HCT116 (cell line): ENCODE measurements at regions not wholly inside any gene's neighbourhood (a gene's known extent, or its start where the extent isn't known, plus 50 kb on each side); places are given as distances from the start of the nearest gene placed in this dataset.

ENCODE experiments used
- ATAC-seq: fragments of 200-7000 bp; cut with Tn5 transposase; 2 replicates; pipeline ENCODE4 v1.9.1; 2020; ENCODE audit warnings: mild to moderate bottlenecking, moderate library complexity
- BruUV-seq: library from RNA; stranded (reverse); fragments of 400-500 nt; replicated peaks from 2 replicates; lab custom pipeline; 2021; lab: Mats Ljungman, UMichigan
- CTCF ChIA-PET: fragments of 300-600 bp; sonication (Branson Sonifier 250); formaldehyde crosslinking; loops from one replicate; lab custom pipeline; 2021; ENCODE audit warnings: antibody characterized with exemption; lab: Charles Lee
- POLR2A ChIA-PET: fragments of 300-600, 350-600 bp; sonication (Branson Sonifier 250); formaldehyde crosslinking; loops from one replicate; lab custom pipeline; 2021; ENCODE audit warnings: antibody characterized with exemption; lab: Charles Lee
- RAD21 ChIA-PET, 2 experiments: fragments of 300-600 bp; sonication (Branson Sonifier 250); formaldehyde crosslinking; loops; one replicate each; lab custom pipeline; 2023; ENCODE audit warnings: low total read pairs in 2 of 2; ENCODE audit not compliant: uncharacterized antibody in 2 of 2, unreplicated experiment in 2 of 2, low non-redundant PET in 1 of 2; lab: Charles Lee
- DNase-seq: peaks from one replicate; pipeline ENCODE4 v3.0.0-alpha.2; 2010; ENCODE audit warnings: low read depth, low spot score
- H2AFZ ChIP-seq: fragments of 200-600 bp; shearing (Covaris generic), sonication (generic); 2 replicates; pipeline ENCODE4 v1.6.1; 2017; ENCODE audit warnings: low read depth, mixed run types, mixed read lengths, antibody characterized with exemption, low read length; ENCODE audit not compliant: poor library complexity, severe bottlenecking
- H3K27ac ChIP-seq: 2 replicates; pipeline ENCODE4 v1.5.1; 2012; ENCODE audit warnings: low read depth, low read length
- H3K27me3 ChIP-seq: fragments of 200-600 bp; sonication (generic); 2 replicates; pipeline ENCODE4 v1.6.1; 2016; ENCODE audit warnings: mixed run types, low read length, mixed read lengths; ENCODE audit not compliant: insufficient read depth
- H3K36me3 ChIP-seq, 2 experiments: fragments of 200-500 bp in 1 of 2; fragments of 200-600 bp in 1 of 2; sonication (Bioruptor generic) in 1 of 2; sonication (generic) in 1 of 2; 2 replicates each; pipeline versions ENCODE4 v1.5.1 to v1.6.1; 2014 to 2016; ENCODE audit warnings: low read length in 2 of 2, inconsistent platforms in 1 of 2, mixed read lengths in 1 of 2, mixed run types in 1 of 2; ENCODE audit not compliant: insufficient read depth in 2 of 2, control insufficient read depth in 1 of 2
- H3K4me1 ChIP-seq, 2 experiments: fragments of 200-600 bp in 1 of 2; sonication (generic) in 1 of 2; 2 replicates each; pipeline versions ENCODE4 v1.5.1 to v1.6.1; 2012 to 2017; ENCODE audit warnings: low read length in 2 of 2, inconsistent platforms in 1 of 2, mild to moderate bottlenecking in 1 of 2, mixed read lengths in 1 of 2, mixed run types in 1 of 2, moderate library complexity in 1 of 2; ENCODE audit not compliant: insufficient read depth in 2 of 2, control insufficient read depth in 1 of 2
- H3K4me2 ChIP-seq: fragments of 200-600 bp; sonication (generic); 2 replicates; pipeline ENCODE4 v1.6.1; 2017; ENCODE audit warnings: mixed run types, low read length, mixed read lengths
- H3K4me3 ChIP-seq, 2 experiments: fragments of 200-600 bp in 1 of 2; sonication (generic) in 1 of 2; replicated peaks in 1 of 2; 2 replicates each; pipeline ENCODE4 v1.5.1; 2011 to 2016; ENCODE audit warnings: low read length in 2 of 2, control low read depth in 1 of 2, low read depth in 1 of 2, mild to moderate bottlenecking in 1 of 2, mixed read lengths in 1 of 2, mixed run types in 1 of 2
- H3K79me2 ChIP-seq: fragments of 200-600 bp; sonication (generic); 2 replicates; pipeline ENCODE4 v1.6.1; 2017; ENCODE audit warnings: mild to moderate bottlenecking, mixed run types, low read length, moderate library complexity, mixed read lengths; ENCODE audit not compliant: insufficient read depth
- H3K9ac ChIP-seq: fragments of 200-600 bp; sonication (generic); 2 replicates; pipeline ENCODE4 v1.6.1; 2016; ENCODE audit warnings: low read length, mixed read lengths
- H3K9me2 ChIP-seq: fragments of 200-600 bp; sonication (generic), shearing (Covaris generic); 2 replicates; pipeline ENCODE4 v1.6.1; 2017; ENCODE audit warnings: mixed run types, mild to moderate bottlenecking, moderate library complexity; ENCODE audit not compliant: insufficient read depth
- H3K9me3 ChIP-seq, 2 experiments: fragments of 200-500 bp in 1 of 2; fragments of 200-600 bp in 1 of 2; sonication (Bioruptor generic) in 1 of 2; sonication (generic) in 1 of 2; 2 replicates each; pipeline ENCODE4 v1.6.1; 2014 to 2017; ENCODE audit warnings: low read length in 2 of 2, mixed read lengths in 2 of 2, inconsistent platforms in 1 of 2, low read depth in 1 of 2, mild to moderate bottlenecking in 1 of 2, mixed run types in 1 of 2, moderate library complexity in 1 of 2; ENCODE audit not compliant: control insufficient read depth in 1 of 2, insufficient read depth in 1 of 2
- H4K20me1 ChIP-seq: fragments of 200-600 bp; sonication (generic), shearing (Covaris generic); 2 replicates; pipeline ENCODE4 v1.6.1; 2017; ENCODE audit warnings: mixed run types, mild to moderate bottlenecking, moderate library complexity; ENCODE audit not compliant: insufficient read depth
- CBX3 ChIP-seq: IDR thresholded peaks from 2 replicates; pipeline ENCODE4 v1.6.1; 2012; ENCODE audit warnings: low read depth
- CEBPB ChIP-seq: IDR thresholded peaks from 2 replicates; pipeline ENCODE4 v1.6.1; 2012; ENCODE audit warnings: low read depth
- CTCF ChIP-seq, 3 experiments: fragments of 200-600 bp in 1 of 3; sonication (generic) in 1 of 3; IDR thresholded peaks in 2 of 3; conservative IDR thresholded peaks in 1 of 3; 2 replicates each; pipeline ENCODE4 v1.5.1; 2012 to 2017; ENCODE audit warnings: low read depth in 2 of 3, low read length in 2 of 3, antibody characterized with exemption in 1 of 3, borderline replicate concordance in 1 of 3, control low read depth in 1 of 3, mild to moderate bottlenecking in 1 of 3, mixed read lengths in 1 of 3, mixed run types in 1 of 3, moderate library complexity in 1 of 3; ENCODE audit not compliant: insufficient read depth in 1 of 3
- EGR1 ChIP-seq: IDR thresholded peaks from 2 replicates; pipeline ENCODE4 v1.6.1; 2012; ENCODE audit warnings: low read depth
- ELF1 ChIP-seq: IDR thresholded peaks from 2 replicates; pipeline ENCODE4 v1.6.1; 2012; ENCODE audit warnings: low read depth, borderline replicate concordance
- EZH2 ChIP-seq: fragments of 200-600 bp; sonication (generic); IDR thresholded peaks from 2 replicates; pipeline ENCODE4 v1.6.1; 2017; ENCODE audit warnings: antibody characterized with exemption, mixed run types
- EZH2phosphoT487 ChIP-seq: fragments of 200-600 bp; IDR thresholded peaks from 2 replicates; pipeline ENCODE4 v1.6.1; 2018; ENCODE audit warnings: antibody characterized with exemption, borderline replicate concordance
- FOSL1 ChIP-seq: IDR thresholded peaks from 2 replicates; pipeline ENCODE4 v1.6.1; 2012; ENCODE audit warnings: low read depth
- JUND ChIP-seq: IDR thresholded peaks from 2 replicates; pipeline ENCODE4 v1.6.1; 2012
- POLR2A ChIP-seq: IDR thresholded peaks from 2 replicates; pipeline ENCODE4 v1.7.0; 2011; ENCODE audit warnings: borderline replicate concordance; ENCODE audit not compliant: insufficient read depth, insufficient read length; ENCODE audit errors: extremely low read depth
- POLR2AphosphoS5 ChIP-seq: IDR thresholded peaks from 2 replicates; pipeline ENCODE4 v1.6.1; 2011; ENCODE audit warnings: mild to moderate bottlenecking, low read depth, low read length, moderate library complexity
- RAD21 ChIP-seq: IDR thresholded peaks from 2 replicates; pipeline ENCODE4 v1.6.1; 2012; ENCODE audit warnings: low read depth, mild to moderate bottlenecking
- SIN3A ChIP-seq: IDR thresholded peaks from 2 replicates; pipeline ENCODE4 v1.6.1; 2012; ENCODE audit warnings: low read depth
- SP1 ChIP-seq: IDR thresholded peaks from 2 replicates; pipeline ENCODE4 v1.6.1; 2012; ENCODE audit warnings: low read depth
- SRF ChIP-seq: IDR thresholded peaks from 2 replicates; pipeline ENCODE4 v1.6.1; 2012; ENCODE audit warnings: low read depth
- TCF7L2 ChIP-seq: IDR thresholded peaks from 2 replicates; pipeline ENCODE4 v1.7.0; 2011; ENCODE audit warnings: borderline replicate concordance, inconsistent platforms; ENCODE audit not compliant: insufficient read depth, insufficient read length; ENCODE audit errors: extremely low read depth
- YY1 ChIP-seq: IDR thresholded peaks from 2 replicates; pipeline ENCODE4 v1.6.1; 2011; ENCODE audit warnings: low read length, low read depth, moderate library complexity, mild to moderate bottlenecking; ENCODE audit not compliant: insufficient replicate concordance; ENCODE audit errors: extremely low read depth
- ZFX ChIP-seq: fragments of 450-650 bp; IDR thresholded peaks from 2 replicates; pipeline ENCODE4 v1.6.1; 2017
- ZNF274 ChIP-seq: fragments of 200-500 bp; sonication (Bioruptor generic); IDR thresholded peaks from 2 replicates; pipeline ENCODE4 v1.6.1; 2014; ENCODE audit warnings: mild to moderate bottlenecking, low read depth, low read length, inconsistent platforms
- intact Hi-C: fragments of 100-400 bp; cut with micrococcal nuclease; formaldehyde crosslinking; loops from 2 replicates; pipeline ENCODE4 v1.10.0; 2022
- TF ChIP-seq, protein P1 (sequence below): IDR thresholded peaks from 2 replicates; pipeline ENCODE4 v1.6.1; 2012; ENCODE audit warnings: low read depth
- TF ChIP-seq, protein P2 (sequence below): IDR thresholded peaks from 2 replicates; pipeline ENCODE4 v1.6.1; 2011; ENCODE audit warnings: mild to moderate bottlenecking, low read length, moderate library complexity; ENCODE audit not compliant: insufficient replicate concordance; ENCODE audit errors: extremely low read depth
- TF ChIP-seq, protein P3 (sequence below): IDR thresholded peaks from 2 replicates; pipeline ENCODE4 v1.6.1; 2012

GRCh38 chr6:26309731-26310142 is 55.3 kb upstream of the BTN3A2 start:
- POLR2A ChIA-PET = interaction anchor here (1.3 kb wide), 1 partner anchor 110 kb away, joined by 6 read pairs; a partner anchor contains a TSS
- H3K9me3 ChIP-seq = no peaks in the 10 kb centered on the region
- H3K27ac ChIP-seq = no peak overlapping the region
- H3K4me3 ChIP-seq = peak overlapping the region in 1 of 2 experiments; percentile 7; a peak in 1 of 4 replicates
- no TSS peak for BruUV-seq
- intact Hi-C loops = loop anchor here (2.0 to 10.0 kb wide), 8 partner anchors 17 to 1585 kb away; partner anchors contain the start of gene HMGN4
- no peaks in the 10 kb centered on the region for H3K36me3 ChIP-seq
- H3K4me1 ChIP-seq = peaks cover 22 to 72% of the 10 kb centered on the region in 2 experiments
- CTCF ChIA-PET = interaction anchor here (2.6 kb wide), 1 partner anchor 12 kb away, joined by 9 read pairs; no protein-coding TSS in a partner anchor
- RAD21 ChIA-PET = no interaction called here
- H3K4me2 ChIP-seq = peak overlapping the region; percentile 62
- no peaks in the 10 kb centered on the region for H3K9me2 ChIP-seq
- no peaks in the 10 kb centered on the region for H4K20me1 ChIP-seq
- no peak; the same call in 1 of the 2 replicates for ATAC-seq
- H2AFZ ChIP-seq = no peak overlapping the region
- peak; percentile 67 for DNase-seq
- no peaks in the 10 kb centered on the region for H3K79me2 ChIP-seq
- H3K27me3 ChIP-seq = no peaks in the 10 kb centered on the region
- no peak overlapping the region for H3K9ac ChIP-seq
- TF ChIP-seq EZH2phosphoT487 (no peak), SP1 (peak; percentile 38), YY1 (no peak), RAD21 (no peak), CTCF (IDR thresholded peaks at IDR 0.05 in 2 of 3, conservative IDR thresholded peaks at IDR 0.05 in 1 of 3; ENCODE audit: borderline replicate concordance in 1 of 3, insufficient read depth in 1 of 3, low read depth in 2 of 3, low read length in 2 of 3) (no peak), EZH2 (no peak), TCF7L2 (no peak), ZNF274 (no peak), ZFX (no peak), SRF (no peak), POLR2AphosphoS5 (no peak), POLR2A (no peak), CEBPB (no peak), JUND (peak; percentile 41), ELF1 (no peak), FOSL1 (peak; percentile 53; the same call in 1 of the 2 replicates), EGR1 (no peak), CBX3 (0 out of 2 replicates have a peak, but pooled peaks have one; percentile 9), SIN3A (no peak)
- TF ChIP-seq, protein P1, sequence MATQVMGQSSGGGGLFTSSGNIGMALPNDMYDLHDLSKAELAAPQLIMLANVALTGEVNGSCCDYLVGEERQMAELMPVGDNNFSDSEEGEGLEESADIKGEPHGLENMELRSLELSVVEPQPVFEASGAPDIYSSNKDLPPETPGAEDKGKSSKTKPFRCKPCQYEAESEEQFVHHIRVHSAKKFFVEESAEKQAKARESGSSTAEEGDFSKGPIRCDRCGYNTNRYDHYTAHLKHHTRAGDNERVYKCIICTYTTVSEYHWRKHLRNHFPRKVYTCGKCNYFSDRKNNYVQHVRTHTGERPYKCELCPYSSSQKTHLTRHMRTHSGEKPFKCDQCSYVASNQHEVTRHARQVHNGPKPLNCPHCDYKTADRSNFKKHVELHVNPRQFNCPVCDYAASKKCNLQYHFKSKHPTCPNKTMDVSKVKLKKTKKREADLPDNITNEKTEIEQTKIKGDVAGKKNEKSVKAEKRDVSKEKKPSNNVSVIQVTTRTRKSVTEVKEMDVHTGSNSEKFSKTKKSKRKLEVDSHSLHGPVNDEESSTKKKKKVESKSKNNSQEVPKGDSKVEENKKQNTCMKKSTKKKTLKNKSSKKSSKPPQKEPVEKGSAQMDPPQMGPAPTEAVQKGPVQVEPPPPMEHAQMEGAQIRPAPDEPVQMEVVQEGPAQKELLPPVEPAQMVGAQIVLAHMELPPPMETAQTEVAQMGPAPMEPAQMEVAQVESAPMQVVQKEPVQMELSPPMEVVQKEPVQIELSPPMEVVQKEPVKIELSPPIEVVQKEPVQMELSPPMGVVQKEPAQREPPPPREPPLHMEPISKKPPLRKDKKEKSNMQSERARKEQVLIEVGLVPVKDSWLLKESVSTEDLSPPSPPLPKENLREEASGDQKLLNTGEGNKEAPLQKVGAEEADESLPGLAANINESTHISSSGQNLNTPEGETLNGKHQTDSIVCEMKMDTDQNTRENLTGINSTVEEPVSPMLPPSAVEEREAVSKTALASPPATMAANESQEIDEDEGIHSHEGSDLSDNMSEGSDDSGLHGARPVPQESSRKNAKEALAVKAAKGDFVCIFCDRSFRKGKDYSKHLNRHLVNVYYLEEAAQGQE = no peak
- TF ChIP-seq, protein P2, sequence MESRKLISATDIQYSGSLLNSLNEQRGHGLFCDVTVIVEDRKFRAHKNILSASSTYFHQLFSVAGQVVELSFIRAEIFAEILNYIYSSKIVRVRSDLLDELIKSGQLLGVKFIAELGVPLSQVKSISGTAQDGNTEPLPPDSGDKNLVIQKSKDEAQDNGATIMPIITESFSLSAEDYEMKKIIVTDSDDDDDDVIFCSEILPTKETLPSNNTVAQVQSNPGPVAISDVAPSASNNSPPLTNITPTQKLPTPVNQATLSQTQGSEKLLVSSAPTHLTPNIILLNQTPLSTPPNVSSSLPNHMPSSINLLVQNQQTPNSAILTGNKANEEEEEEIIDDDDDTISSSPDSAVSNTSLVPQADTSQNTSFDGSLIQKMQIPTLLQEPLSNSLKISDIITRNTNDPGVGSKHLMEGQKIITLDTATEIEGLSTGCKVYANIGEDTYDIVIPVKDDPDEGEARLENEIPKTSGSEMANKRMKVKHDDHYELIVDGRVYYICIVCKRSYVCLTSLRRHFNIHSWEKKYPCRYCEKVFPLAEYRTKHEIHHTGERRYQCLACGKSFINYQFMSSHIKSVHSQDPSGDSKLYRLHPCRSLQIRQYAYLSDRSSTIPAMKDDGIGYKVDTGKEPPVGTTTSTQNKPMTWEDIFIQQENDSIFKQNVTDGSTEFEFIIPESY = no peak
- TF ChIP-seq, protein P3, sequence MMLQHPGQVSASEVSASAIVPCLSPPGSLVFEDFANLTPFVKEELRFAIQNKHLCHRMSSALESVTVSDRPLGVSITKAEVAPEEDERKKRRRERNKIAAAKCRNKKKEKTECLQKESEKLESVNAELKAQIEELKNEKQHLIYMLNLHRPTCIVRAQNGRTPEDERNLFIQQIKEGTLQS = no peak
